ENCODE measurements at regions not wholly inside any gene's neighbourhood (a gene's known extent, or its start where the extent isn't known, plus 50 kb on each side); places are given as distances from the start of the nearest gene placed in this dataset.

- TF ChIP-seq, protein P1, sequence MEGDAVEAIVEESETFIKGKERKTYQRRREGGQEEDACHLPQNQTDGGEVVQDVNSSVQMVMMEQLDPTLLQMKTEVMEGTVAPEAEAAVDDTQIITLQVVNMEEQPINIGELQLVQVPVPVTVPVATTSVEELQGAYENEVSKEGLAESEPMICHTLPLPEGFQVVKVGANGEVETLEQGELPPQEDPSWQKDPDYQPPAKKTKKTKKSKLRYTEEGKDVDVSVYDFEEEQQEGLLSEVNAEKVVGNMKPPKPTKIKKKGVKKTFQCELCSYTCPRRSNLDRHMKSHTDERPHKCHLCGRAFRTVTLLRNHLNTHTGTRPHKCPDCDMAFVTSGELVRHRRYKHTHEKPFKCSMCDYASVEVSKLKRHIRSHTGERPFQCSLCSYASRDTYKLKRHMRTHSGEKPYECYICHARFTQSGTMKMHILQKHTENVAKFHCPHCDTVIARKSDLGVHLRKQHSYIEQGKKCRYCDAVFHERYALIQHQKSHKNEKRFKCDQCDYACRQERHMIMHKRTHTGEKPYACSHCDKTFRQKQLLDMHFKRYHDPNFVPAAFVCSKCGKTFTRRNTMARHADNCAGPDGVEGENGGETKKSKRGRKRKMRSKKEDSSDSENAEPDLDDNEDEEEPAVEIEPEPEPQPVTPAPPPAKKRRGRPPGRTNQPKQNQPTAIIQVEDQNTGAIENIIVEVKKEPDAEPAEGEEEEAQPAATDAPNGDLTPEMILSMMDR (IDR thresholded peaks at IDR 0.05): no peak
- no peak for TF ChIP-seq POLR2A (IDR thresholded peaks at IDR 0.05)
These were observed 336.5 kb upstream of the CDH5 start for GRCh38 chr16:66030036-66030435.
